ENCODE measurements at regions not wholly inside any gene's neighbourhood (a gene's known extent, or its start where the extent isn't known, plus 50 kb on each side); places are given as distances from the start of the nearest gene placed in this dataset.

DNA sequence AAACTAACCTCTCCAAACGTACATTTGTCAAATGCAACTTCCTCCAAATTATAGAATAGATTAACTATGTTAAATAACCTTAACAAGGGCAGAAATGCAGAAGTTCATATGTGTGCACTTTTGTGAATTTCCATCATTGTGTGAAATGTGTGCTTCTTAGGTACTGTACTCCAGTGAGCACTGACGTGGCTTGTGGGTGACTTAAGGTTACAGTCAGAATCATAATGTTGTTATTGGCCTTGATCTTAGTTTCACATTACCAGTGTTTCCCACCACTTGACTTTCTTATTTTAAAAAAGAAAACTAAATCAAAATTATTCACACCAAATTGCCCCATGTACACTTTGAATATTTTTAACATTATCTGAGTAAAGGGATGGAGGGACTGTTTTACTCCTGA is 155.1 kb upstream of the FZD8 start:
- Histone ChIP-seq H3K4me3 (ENCODE audit: low read length) (no peak overlapping the region), H3K4me1 (ENCODE audit: control insufficient read depth, low read depth, low read length) (no peaks in the 10 kb centered on the region), H3K4me2 (ENCODE audit: low read length) (no peak overlapping the region), H4K8ac (ENCODE audit: low read depth, low read length) (no peak overlapping the region), H3K56ac (ENCODE audit: low read length) (no peak overlapping the region), H2AK5ac (ENCODE audit: low read length) (no peak overlapping the region), H3K79me2 (ENCODE audit: control insufficient read depth, insufficient read depth, low read length) (no peaks in the 10 kb centered on the region), H3K4ac (ENCODE audit: low read depth, low read length) (no peak overlapping the region), H3K23ac (ENCODE audit: low read length) (no peak overlapping the region), H3K27me3 (ENCODE audit: insufficient read depth, low read length, poor library complexity) (no peaks in the 10 kb centered on the region), H3K79me1 (ENCODE audit: low read length) (no peaks in the 10 kb centered on the region), H2BK15ac (replicated peaks; ENCODE audit: low read depth) (no peak overlapping the region), H3K9ac (ENCODE audit: low read length) (no peak overlapping the region), H2BK5ac (ENCODE audit: low read length) (no peak overlapping the region), H3K18ac (ENCODE audit: low read length) (no peak overlapping the region), H3K27ac (ENCODE audit: low read depth, low read length) (no peak overlapping the region), H4K5ac (ENCODE audit: low read length) (no peak overlapping the region), H3K36me3 (ENCODE audit: control insufficient read depth, insufficient read depth, low read length) (no peaks in the 10 kb centered on the region), H2BK120ac (ENCODE audit: low read depth, low read length) (no peak overlapping the region)
- WGBS (ENCODE audit: extremely low coverage, insufficient coverage, low lambda C conversion rate) = no CpG with 5 or more reads among the region's 2 CpGs
- DNase-seq = no peak

DNA sequence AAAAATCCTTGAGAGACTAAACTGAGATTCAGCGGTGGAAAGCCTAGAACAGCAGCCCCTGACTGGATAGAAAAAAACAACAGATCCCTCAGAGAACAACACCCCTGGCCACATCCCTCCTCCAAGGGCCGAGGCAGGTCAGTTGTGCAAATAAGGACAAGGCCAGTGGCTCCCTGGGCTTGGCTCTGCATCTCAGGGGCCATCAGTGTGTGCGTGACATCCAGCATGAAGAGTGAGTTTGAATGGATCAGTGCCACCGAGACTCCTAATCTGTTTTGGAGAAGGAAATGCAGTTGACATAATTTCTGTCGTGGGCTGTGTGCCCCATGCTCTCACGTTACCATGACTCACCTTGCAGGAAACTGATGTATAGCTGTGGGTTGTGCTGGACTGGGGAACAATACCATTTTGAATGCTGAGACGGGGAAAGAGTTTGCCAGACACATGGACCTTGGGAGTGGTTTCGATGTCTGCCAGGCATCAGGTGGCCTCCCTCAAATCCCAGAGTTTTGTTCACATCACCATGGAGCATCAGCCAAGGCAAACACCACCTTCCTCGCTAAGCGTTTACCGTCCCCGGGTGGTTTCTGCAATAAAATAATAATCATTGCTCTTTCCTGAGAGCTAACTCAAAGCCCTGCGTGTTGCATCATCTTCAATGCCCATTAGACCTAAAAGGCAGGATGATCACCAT is 153.2 kb upstream of the FZD8 start:
- no CpG with 5 or more reads among the region's 13 CpGs for WGBS (ENCODE audit: extremely low coverage, insufficient coverage, low lambda C conversion rate)
- Histone ChIP-seq H3K18ac (ENCODE audit: low read length) (no peak overlapping the region), H3K23ac (ENCODE audit: low read length) (no peak overlapping the region), H3K4me3 (ENCODE audit: low read length) (no peak overlapping the region), H3K4me2 (ENCODE audit: low read length) (no peak overlapping the region), H3K79me2 (ENCODE audit: control insufficient read depth, insufficient read depth, low read length) (no peaks in the 10 kb centered on the region), H2BK5ac (ENCODE audit: low read length) (no peak overlapping the region), H4K5ac (ENCODE audit: low read length) (no peak overlapping the region), H3K27me3 (ENCODE audit: insufficient read depth, low read length, poor library complexity) (no peaks in the 10 kb centered on the region), H3K27ac (ENCODE audit: low read depth, low read length) (no peak overlapping the region), H2BK15ac (replicated peaks; ENCODE audit: low read depth) (no peak overlapping the region), H3K9ac (ENCODE audit: low read length) (no peak overlapping the region), H3K36me3 (ENCODE audit: control insufficient read depth, insufficient read depth, low read length) (no peaks in the 10 kb centered on the region), H2AK5ac (ENCODE audit: low read length) (no peak overlapping the region), H3K4me1 (ENCODE audit: control insufficient read depth, low read depth, low read length) (no peaks in the 10 kb centered on the region), H2BK120ac (ENCODE audit: low read depth, low read length) (no peak overlapping the region), H4K8ac (ENCODE audit: low read depth, low read length) (no peak overlapping the region), H3K4ac (ENCODE audit: low read depth, low read length) (no peak overlapping the region), H3K56ac (ENCODE audit: low read length) (no peak overlapping the region), H3K79me1 (ENCODE audit: low read length) (no peaks in the 10 kb centered on the region)
- DNase-seq = no peak

DNA sequence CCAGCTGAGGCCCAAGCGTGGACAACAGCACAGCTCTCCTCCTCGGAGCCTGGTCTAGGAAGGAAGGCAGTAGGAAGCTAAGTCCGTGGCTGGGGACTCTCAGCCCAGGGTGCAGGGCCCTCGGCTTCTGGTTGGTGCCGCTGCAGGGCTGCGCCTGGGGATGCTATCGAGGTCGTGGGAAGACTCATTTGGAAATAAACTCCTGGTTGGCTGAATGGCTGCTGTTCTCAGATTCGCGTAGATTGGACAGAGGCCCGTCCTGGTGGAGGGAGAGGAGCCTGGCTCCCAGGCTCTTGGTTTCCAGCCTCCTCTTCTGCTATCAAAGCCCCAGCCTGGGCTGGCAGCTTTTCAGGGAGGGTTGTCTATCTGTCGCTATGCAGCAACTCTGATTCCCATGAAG is 152.6 kb upstream of the FZD8 start:
- Histone ChIP-seq H2BK5ac (ENCODE audit: low read length) (no peak overlapping the region), H3K36me3 (ENCODE audit: control insufficient read depth, insufficient read depth, low read length) (no peaks in the 10 kb centered on the region), H2BK120ac (ENCODE audit: low read depth, low read length) (no peak overlapping the region), H3K4me1 (ENCODE audit: control insufficient read depth, low read depth, low read length) (no peaks in the 10 kb centered on the region), H3K23ac (ENCODE audit: low read length) (no peak overlapping the region), H3K18ac (ENCODE audit: low read length) (no peak overlapping the region), H3K9ac (ENCODE audit: low read length) (no peak overlapping the region), H3K79me1 (ENCODE audit: low read length) (no peaks in the 10 kb centered on the region), H3K79me2 (ENCODE audit: control insufficient read depth, insufficient read depth, low read length) (no peaks in the 10 kb centered on the region), H3K4me2 (ENCODE audit: low read length) (no peak overlapping the region), H3K27ac (ENCODE audit: low read depth, low read length) (no peak overlapping the region), H3K56ac (ENCODE audit: low read length) (no peak overlapping the region), H3K27me3 (ENCODE audit: insufficient read depth, low read length, poor library complexity) (no peaks in the 10 kb centered on the region), H4K8ac (ENCODE audit: low read depth, low read length) (no peak overlapping the region), H2AK5ac (ENCODE audit: low read length) (no peak overlapping the region), H3K4ac (ENCODE audit: low read depth, low read length) (no peak overlapping the region), H4K5ac (ENCODE audit: low read length) (no peak overlapping the region), H3K4me3 (ENCODE audit: low read length) (no peak overlapping the region), H2BK15ac (replicated peaks; ENCODE audit: low read depth) (no peak overlapping the region)
- DNase-seq = no peak
- no CpG with 5 or more reads among the region's 12 CpGs for WGBS (ENCODE audit: extremely low coverage, insufficient coverage, low lambda C conversion rate)

DNA sequence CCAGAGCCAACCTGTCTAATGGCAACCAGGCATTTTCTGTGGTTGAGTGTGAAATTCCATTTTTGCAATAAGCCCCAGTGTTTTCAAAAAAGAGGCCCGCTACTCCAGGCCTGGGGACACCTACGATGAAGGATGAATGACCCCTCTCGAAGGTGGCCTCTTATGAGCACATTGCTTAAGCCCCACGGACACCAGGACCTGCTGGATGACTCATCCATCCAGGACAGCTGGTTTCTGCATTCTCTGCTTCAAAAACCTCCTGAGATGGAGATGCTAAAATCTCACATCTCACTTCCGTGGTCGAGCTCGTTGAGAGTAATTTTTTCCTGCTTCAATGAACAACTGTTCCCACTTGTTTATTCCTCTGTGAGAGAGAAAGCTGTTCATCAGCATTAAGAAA is 150.2 kb upstream of the FZD8 start:
- Histone ChIP-seq H3K27ac (ENCODE audit: low read depth, low read length) (no peak overlapping the region), H3K36me3 (ENCODE audit: control insufficient read depth, insufficient read depth, low read length) (no peaks in the 10 kb centered on the region)

DNA sequence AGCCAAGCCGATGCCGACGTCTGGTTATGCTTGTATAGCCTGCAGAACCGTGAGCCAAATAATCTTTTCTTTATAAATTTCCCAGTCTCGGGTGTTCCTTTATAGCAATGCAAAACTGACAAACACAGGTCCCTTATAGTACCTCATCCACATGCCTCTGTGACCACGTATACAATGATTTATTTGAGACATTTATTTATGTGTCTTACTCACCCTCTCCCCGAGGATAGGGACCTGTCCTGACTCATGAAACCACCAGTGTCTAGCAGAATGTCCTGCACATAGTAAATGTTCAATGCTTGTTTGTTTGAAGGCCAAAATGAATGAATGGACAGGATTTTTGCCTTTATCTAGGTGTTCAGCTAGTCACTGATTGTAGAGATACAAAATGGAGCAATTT is 147.9 kb upstream of the FZD8 start:
- no peaks in the 10 kb centered on the region for H3K79me2 ChIP-seq (ENCODE audit: control insufficient read depth, insufficient read depth, low read length)
- H3K27me3 ChIP-seq (ENCODE audit: insufficient read depth, low read length, poor library complexity) = no peaks in the 10 kb centered on the region
- no peak overlapping the region for H2BK120ac ChIP-seq (ENCODE audit: low read depth, low read length)
- H3K23ac ChIP-seq (ENCODE audit: low read length) = no peak overlapping the region
- H3K56ac ChIP-seq (ENCODE audit: low read length) = no peak overlapping the region
- no peak overlapping the region for H3K4me3 ChIP-seq (ENCODE audit: low read length)
- H4K5ac ChIP-seq (ENCODE audit: low read length) = no peak overlapping the region
- WGBS (ENCODE audit: extremely low coverage, insufficient coverage, low lambda C conversion rate) = no CpG with 5 or more reads among the region's 7 CpGs
- no peak overlapping the region for H3K9ac ChIP-seq (ENCODE audit: low read length)
- H3K79me1 ChIP-seq (ENCODE audit: low read length) = no peaks in the 10 kb centered on the region
- H2BK5ac ChIP-seq (ENCODE audit: low read length) = no peak overlapping the region
- no peak overlapping the region for H2BK15ac ChIP-seq (replicated peaks; ENCODE audit: low read depth)
- no peak overlapping the region for H3K4me2 ChIP-seq (ENCODE audit: low read length)
- no peak overlapping the region for H3K4ac ChIP-seq (ENCODE audit: low read depth, low read length)
- no peak for DNase-seq
- H3K27ac ChIP-seq (ENCODE audit: low read depth, low read length) = no peak overlapping the region
- no peaks in the 10 kb centered on the region for H3K4me1 ChIP-seq (ENCODE audit: control insufficient read depth, low read depth, low read length)
- no peak overlapping the region for H3K18ac ChIP-seq (ENCODE audit: low read length)
- no peaks in the 10 kb centered on the region for H3K36me3 ChIP-seq (ENCODE audit: control insufficient read depth, insufficient read depth, low read length)
- no peak overlapping the region for H4K8ac ChIP-seq (ENCODE audit: low read depth, low read length)
- H2AK5ac ChIP-seq (ENCODE audit: low read length) = no peak overlapping the region

More for the DNA sequence above, 150.2 kb upstream of the FZD8 start:
- Histone ChIP-seq H3K4ac (ENCODE audit: low read depth, low read length) (no peak overlapping the region), H2AK5ac (ENCODE audit: low read length) (no peak overlapping the region), H3K18ac (ENCODE audit: low read length) (no peak overlapping the region), H3K56ac (ENCODE audit: low read length) (no peak overlapping the region), H3K9ac (ENCODE audit: low read length) (no peak overlapping the region), H3K4me2 (ENCODE audit: low read length) (no peak overlapping the region), H3K79me2 (ENCODE audit: control insufficient read depth, insufficient read depth, low read length) (no peaks in the 10 kb centered on the region), H3K23ac (ENCODE audit: low read length) (no peak overlapping the region), H3K4me3 (ENCODE audit: low read length) (no peak overlapping the region), H3K79me1 (ENCODE audit: low read length) (no peaks in the 10 kb centered on the region), H2BK5ac (ENCODE audit: low read length) (no peak overlapping the region), H3K4me1 (ENCODE audit: control insufficient read depth, low read depth, low read length) (no peaks in the 10 kb centered on the region), H3K27me3 (ENCODE audit: insufficient read depth, low read length, poor library complexity) (no peaks in the 10 kb centered on the region), H2BK15ac (replicated peaks; ENCODE audit: low read depth) (no peak overlapping the region), H4K5ac (ENCODE audit: low read length) (no peak overlapping the region), H4K8ac (ENCODE audit: low read depth, low read length) (no peak overlapping the region), H2BK120ac (ENCODE audit: low read depth, low read length) (no peak overlapping the region)
- WGBS (ENCODE audit: extremely low coverage, insufficient coverage, low lambda C conversion rate) = no CpG with 5 or more reads among the region's 7 CpGs
- no peak for DNase-seq

DNA sequence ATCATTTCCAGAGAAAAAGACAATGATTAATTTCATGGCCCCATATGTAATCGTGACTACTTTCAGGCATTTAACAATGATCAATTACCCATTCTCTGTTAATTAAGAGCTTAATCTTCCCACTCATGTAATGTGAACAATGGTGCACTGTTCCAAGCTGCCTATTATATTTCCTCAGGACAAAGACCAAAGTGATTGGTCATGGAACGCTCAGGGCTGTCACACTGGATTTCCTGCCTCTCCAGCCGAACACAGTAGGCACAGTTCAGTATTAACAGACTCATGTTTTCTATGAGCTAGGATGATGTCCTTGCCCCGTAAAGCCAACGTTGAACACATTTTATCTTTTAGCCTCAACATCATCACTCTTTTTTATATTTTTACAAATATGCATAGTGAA is 142.7 kb upstream of the FZD8 start:
- H3K36me3 ChIP-seq (ENCODE audit: control insufficient read depth, insufficient read depth, low read length) = no peaks in the 10 kb centered on the region
- no peak overlapping the region for H3K9ac ChIP-seq (ENCODE audit: low read length)
- no peak overlapping the region for H3K23ac ChIP-seq (ENCODE audit: low read length)
- H3K27ac ChIP-seq (ENCODE audit: low read depth, low read length) = no peak overlapping the region
- no peak for DNase-seq
- H3K79me2 ChIP-seq (ENCODE audit: control insufficient read depth, insufficient read depth, low read length) = no peaks in the 10 kb centered on the region
- H3K79me1 ChIP-seq (ENCODE audit: low read length) = no peaks in the 10 kb centered on the region
- H3K4me2 ChIP-seq (ENCODE audit: low read length) = no peak overlapping the region
- H4K5ac ChIP-seq (ENCODE audit: low read length) = no peak overlapping the region
- peak overlapping the region; percentile 15 for H2AK5ac ChIP-seq (ENCODE audit: low read length)
- WGBS (ENCODE audit: extremely low coverage, insufficient coverage, low lambda C conversion rate) = no CpG with 5 or more reads among the region's 5 CpGs
- no peaks in the 10 kb centered on the region for H3K4me1 ChIP-seq (ENCODE audit: control insufficient read depth, low read depth, low read length)
- H4K8ac ChIP-seq (ENCODE audit: low read depth, low read length) = no peak overlapping the region
- no peak overlapping the region for H3K4ac ChIP-seq (ENCODE audit: low read depth, low read length)
- no peak overlapping the region for H3K56ac ChIP-seq (ENCODE audit: low read length)
- H3K27me3 ChIP-seq (ENCODE audit: insufficient read depth, low read length, poor library complexity) = no peaks in the 10 kb centered on the region
- H2BK15ac ChIP-seq (replicated peaks; ENCODE audit: low read depth) = no peak overlapping the region
- H2BK5ac ChIP-seq (ENCODE audit: low read length) = no peak overlapping the region
- no peak overlapping the region for H2BK120ac ChIP-seq (ENCODE audit: low read depth, low read length)
- H3K4me3 ChIP-seq (ENCODE audit: low read length) = no peak overlapping the region
- H3K18ac ChIP-seq (ENCODE audit: low read length) = no peak overlapping the region
